ENCODE measurements at regions not wholly inside any gene's neighbourhood (a gene's known extent, or its start where the extent isn't known, plus 50 kb on each side); places are given as distances from the start of the nearest gene placed in this dataset.

GRCh38 chr11:107151579-107151978, 133.3 kb upstream of the GUCY1A2 start:
- no peak for ATAC-seq
- DNase-seq (ENCODE audit: low spot score): no peak

- DNase-seq (ENCODE audit: low spot score) (no peak), ATAC-seq (no peak)
Observed at GRCh38 chr11:107151158-107151557, 132.9 kb upstream of the GUCY1A2 start.

- no peak for ATAC-seq
- no peak for DNase-seq (ENCODE audit: low spot score)
Observed at GRCh38 chr11:107140983-107141382, 122.7 kb upstream of the GUCY1A2 start.

GRCh38 chr11:107139396-107139795, 121.1 kb upstream of the GUCY1A2 start:
- ATAC-seq: no peak
- no peak for DNase-seq (ENCODE audit: low spot score)

GRCh38 chr11:107136892-107137291, 118.6 kb upstream of the GUCY1A2 start:
- no peak for ATAC-seq
- DNase-seq (ENCODE audit: low spot score): no peak

- DNase-seq (ENCODE audit: low spot score): no peak
- no peak for ATAC-seq
Observed at GRCh38 chr11:107131756-107132155, 113.5 kb upstream of the GUCY1A2 start.

- DNase-seq (ENCODE audit: low spot score): no peak
- no peak for ATAC-seq
Observed at GRCh38 chr11:107123022-107123421, 104.7 kb upstream of the GUCY1A2 start.

- DNase-seq (ENCODE audit: low spot score): no peak
Observed at GRCh38 chr11:107118025-107118720, 99.9 kb upstream of the GUCY1A2 start.

GRCh38 chr11:107116358-107116757, 98.1 kb upstream of the GUCY1A2 start:
- no peak for DNase-seq (ENCODE audit: low spot score)
- no peak for ATAC-seq

More at GRCh38 chr11:107118025-107118720, 99.9 kb upstream of the GUCY1A2 start:
- no peak for ATAC-seq

- DNase-seq (ENCODE audit: low spot score) (no peak), ATAC-seq (peak; percentile 52)
Observed at GRCh38 chr11:107102692-107103477, 84.6 kb upstream of the GUCY1A2 start.

- ATAC-seq: no peak
- DNase-seq (ENCODE audit: low spot score): no peak
Observed at GRCh38 chr11:107092667-107093066, 74.4 kb upstream of the GUCY1A2 start.

- DNase-seq (ENCODE audit: low spot score) (no peak), ATAC-seq (no peak)
Observed at GRCh38 chr11:107078375-107078774, 60.1 kb upstream of the GUCY1A2 start.

- DNase-seq (ENCODE audit: low spot score): no peak
- ATAC-seq: no peak
Observed at GRCh38 chr11:107076832-107077231, 58.6 kb upstream of the GUCY1A2 start.

- ATAC-seq (no peak), DNase-seq (ENCODE audit: low spot score) (no peak)
Observed at GRCh38 chr11:107071129-107071528, 52.9 kb upstream of the GUCY1A2 start.

Measured in left lobe of liver (tissue), 2 donors.